GM12878 (cell line): ENCODE measurements at regions not wholly inside any gene's neighbourhood (a gene's known extent, or its start where the extent isn't known, plus 50 kb on each side); places are given as distances from the start of the nearest gene placed in this dataset.

Experiments
- ATAC-seq: fragments of 200-7000 bp; cut with Tn5 transposase; 3 replicates; pipeline ENCODE4 v1.9.1; 2020; ENCODE audit warnings: mild to moderate bottlenecking, moderate library complexity
- BruUV-seq: library from RNA; stranded (reverse); fragments of 400-500 nt; replicated peaks from 2 replicates; lab custom pipeline; 2021; lab: Mats Ljungman, UMichigan
- CTCF ChIA-PET: fragments of 300-600 bp; sonication (Branson Sonifier 250); formaldehyde crosslinking; extraction: SDS; loops from one replicate; lab custom pipeline; 2021; ENCODE audit warnings: inconsistent platforms; lab: Yijun Ruan, JAX
- POLR2A ChIA-PET: fragments of 350-600 bp; formaldehyde crosslinking; extraction: SDS; loops from one replicate; lab custom pipeline; 2021; ENCODE audit warnings: inconsistent platforms; lab: Charles Lee
- RAD21 ChIA-PET: fragments of 300-600 bp; sonication (Branson Sonifier 250); formaldehyde crosslinking; loops from one replicate; lab custom pipeline; 2023; ENCODE audit warnings: antibody characterized with exemption; ENCODE audit not compliant: unreplicated experiment; lab: Charles Lee
- SMC1A ChIA-PET: fragments of 300-600 bp; sonication (Branson Sonifier 250); formaldehyde crosslinking; loops from one replicate; lab custom pipeline; 2023; ENCODE audit not compliant: unreplicated experiment, uncharacterized antibody; lab: Charles Lee
- DNase-seq: peaks from one replicate; pipeline ENCODE4 v3.0.0-alpha.2; 2011; ENCODE audit warnings: low read depth, low spot score
- FAIRE-seq: peaks from 3 replicates; lab custom pipeline; 2011; peaks lifted over from hg19 to GRCh38; lab: Jason Lieb, UNC
- H2AFZ ChIP-seq: 2 replicates; pipeline ENCODE4 v1.6.0; 2011; ENCODE audit warnings: low read depth, low read length, control low read depth; ENCODE audit not compliant: control insufficient read depth
- H3K27ac ChIP-seq: 2 replicates; pipeline ENCODE4 v1.5.1; 2011; ENCODE audit warnings: control low read depth; ENCODE audit not compliant: control insufficient read depth, insufficient read depth
- H3K27me3 ChIP-seq, 2 experiments: replicated peaks in 1 of 2; 2 replicates each; pipeline versions ENCODE4 v1.6.0 to v1.6.1; 2011; ENCODE audit warnings: low read length in 1 of 2; ENCODE audit not compliant: control insufficient read depth in 2 of 2, insufficient read depth in 2 of 2
- H3K36me3 ChIP-seq, 2 experiments: 2 replicates each; pipeline ENCODE4 v1.5.1; 2011; ENCODE audit warnings: low read length in 1 of 2; ENCODE audit not compliant: control insufficient read depth in 2 of 2, insufficient read depth in 2 of 2
- H3K4me1 ChIP-seq: 2 replicates; pipeline ENCODE4 v1.6.1; 2011; ENCODE audit warnings: mild to moderate bottlenecking, low read length, moderate library complexity, mixed read lengths; ENCODE audit not compliant: control insufficient read depth, insufficient read depth
- H3K4me2 ChIP-seq: 2 replicates; pipeline ENCODE4 v1.6.0; 2011; ENCODE audit warnings: control low read depth; ENCODE audit not compliant: control insufficient read depth, insufficient read depth
- H3K4me3 ChIP-seq: fragments of 200-600 bp; sonication (generic); 2 replicates; pipeline ENCODE4 v1.5.1; 2016
- H3K79me2 ChIP-seq: 2 replicates; pipeline ENCODE4 v1.6.0; 2011; ENCODE audit warnings: low read length; ENCODE audit not compliant: control insufficient read depth, insufficient read depth
- H3K9ac ChIP-seq: 2 replicates; pipeline ENCODE4 v1.8.0; 2011; ENCODE audit warnings: low read length, control low read depth, mixed read lengths; ENCODE audit not compliant: control insufficient read depth, insufficient read depth
- H3K9me3 ChIP-seq: replicated peaks from 3 replicates; pipeline ENCODE4 v1.5.1; 2011; ENCODE audit warnings: mild to moderate bottlenecking, low read length; ENCODE audit not compliant: control insufficient read depth, insufficient read depth
- H4K20me1 ChIP-seq: 2 replicates; pipeline ENCODE4 v1.6.0; 2011; ENCODE audit not compliant: control insufficient read depth, insufficient read depth
- CHD1 ChIP-seq: IDR thresholded peaks from 2 replicates; pipeline ENCODE4 v1.6.1; 2012; ENCODE audit warnings: low read depth, low read length, improper control_type of control experiment
- IRF4 ChIP-seq: IDR thresholded peaks from 2 replicates; pipeline ENCODE4 v1.6.1; 2011; ENCODE audit warnings: low read depth, low read length
- MEF2A ChIP-seq: IDR thresholded peaks from 2 replicates; pipeline ENCODE4 v1.6.1; 2011; ENCODE audit warnings: low read depth, mild to moderate bottlenecking, low read length, moderate library complexity; ENCODE audit not compliant: insufficient read depth
- MTA3 ChIP-seq: IDR thresholded peaks from 2 replicates; pipeline ENCODE4 v1.6.1; 2012; ENCODE audit warnings: low read length, inconsistent platforms, borderline replicate concordance
- NFXL1 ChIP-seq: fragments of 450-650 bp; IDR thresholded peaks from 2 replicates; pipeline ENCODE4 v1.6.1; 2017; ENCODE audit warnings: antibody characterized with exemption, mild to moderate bottlenecking, borderline replicate concordance
- SMC3 ChIP-seq: IDR thresholded peaks from 2 replicates; pipeline ENCODE4 v1.6.1; 2011; ENCODE audit warnings: low read length, improper control_type of control experiment, borderline replicate concordance
- SUZ12 ChIP-seq: fragments of 200-600 bp; sonication (generic); IDR thresholded peaks from one replicate; pipeline ENCODE4 v1.6.1; 2018; ENCODE audit warnings: antibody characterized with exemption, mild to moderate bottlenecking; ENCODE audit not compliant: unreplicated experiment
- TARDBP ChIP-seq: IDR thresholded peaks from 2 replicates; pipeline ENCODE4 v1.6.1; 2016; ENCODE audit warnings: borderline replicate concordance
- ZNF384 ChIP-seq: IDR thresholded peaks from 2 replicates; pipeline ENCODE4 v1.6.1; 2012; ENCODE audit warnings: low read depth, mild to moderate bottlenecking, low read length, improper control_type of control experiment, borderline replicate concordance
- WGBS: methylation state at CpG from one replicate; pipeline ENCODE4 v1.1.6; 2016; ENCODE audit warnings: low lambda C conversion rate; ENCODE audit not compliant: insufficient replicate concordance, insufficient coverage; ENCODE audit errors: missing lambda C conversion rate; 5-methylcytosine and 5-hydroxymethylcytosine counted together
- in situ Hi-C: fragments of 300-500 bp; cut with MboI; formaldehyde crosslinking; loops from 9 replicates; pipeline ENCODE4 v1.14.3; 2018; ENCODE audit warnings: mixed read lengths
- intact Hi-C: fragments of 100-400 bp; cut with micrococcal nuclease; formaldehyde crosslinking; loops from one replicate; pipeline ENCODE4 v1.14.2; 2022; ENCODE audit not compliant: unreplicated experiment
- TF ChIP-seq, protein P1 (sequence below): fragments of 450-650 bp; IDR thresholded peaks from 2 replicates; pipeline ENCODE4 v1.6.1; 2016; ENCODE audit warnings: mild to moderate bottlenecking, moderate library complexity, borderline replicate concordance
- TF ChIP-seq, protein P2 (sequence below): IDR thresholded peaks from 2 replicates; pipeline ENCODE4 v1.6.1; 2012; ENCODE audit warnings: low read depth, low read length, improper control_type of control experiment
- TF ChIP-seq, protein P3 (sequence below), 3 experiments: IDR thresholded peaks in 2 of 3; conservative IDR thresholded peaks in 1 of 3; 2 replicates each; pipeline ENCODE4 v1.5.1; 2011; ENCODE audit warnings: low read depth in 3 of 3, low read length in 3 of 3, mild to moderate bottlenecking in 3 of 3, control low read depth in 2 of 3, moderate library complexity in 2 of 3, inconsistent platforms in 1 of 3, mixed read lengths in 1 of 3; ENCODE audit not compliant: control insufficient read depth in 2 of 3, insufficient read depth in 1 of 3; ENCODE audit errors: extremely low read depth in 1 of 3
- TF ChIP-seq, protein P4 (sequence below): fragments of 450-650 bp; IDR thresholded peaks from 2 replicates; pipeline ENCODE4 v1.6.1; 2017; ENCODE audit warnings: low read depth, mild to moderate bottlenecking, moderate library complexity

DNA sequence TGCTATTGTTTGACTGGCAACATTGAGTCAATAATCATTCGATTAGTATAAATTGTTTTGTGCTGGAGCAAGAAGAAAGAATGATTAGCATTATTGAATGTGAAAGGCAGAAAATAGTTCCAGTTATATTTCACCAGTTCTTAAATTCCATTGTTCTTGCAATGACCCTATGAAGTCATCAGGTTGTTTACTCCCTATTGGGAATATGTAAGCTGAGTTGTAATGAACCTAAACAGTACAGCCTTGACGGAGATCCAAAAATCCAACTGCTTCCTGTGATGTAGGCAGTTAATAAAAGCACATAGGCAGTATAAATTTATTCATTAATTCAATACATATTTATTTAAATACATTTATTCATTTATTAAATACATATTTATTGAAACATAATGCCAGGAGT is 947.5 kb downstream of the PCDH7 start (continued):
- TF ChIP-seq, protein P1, sequence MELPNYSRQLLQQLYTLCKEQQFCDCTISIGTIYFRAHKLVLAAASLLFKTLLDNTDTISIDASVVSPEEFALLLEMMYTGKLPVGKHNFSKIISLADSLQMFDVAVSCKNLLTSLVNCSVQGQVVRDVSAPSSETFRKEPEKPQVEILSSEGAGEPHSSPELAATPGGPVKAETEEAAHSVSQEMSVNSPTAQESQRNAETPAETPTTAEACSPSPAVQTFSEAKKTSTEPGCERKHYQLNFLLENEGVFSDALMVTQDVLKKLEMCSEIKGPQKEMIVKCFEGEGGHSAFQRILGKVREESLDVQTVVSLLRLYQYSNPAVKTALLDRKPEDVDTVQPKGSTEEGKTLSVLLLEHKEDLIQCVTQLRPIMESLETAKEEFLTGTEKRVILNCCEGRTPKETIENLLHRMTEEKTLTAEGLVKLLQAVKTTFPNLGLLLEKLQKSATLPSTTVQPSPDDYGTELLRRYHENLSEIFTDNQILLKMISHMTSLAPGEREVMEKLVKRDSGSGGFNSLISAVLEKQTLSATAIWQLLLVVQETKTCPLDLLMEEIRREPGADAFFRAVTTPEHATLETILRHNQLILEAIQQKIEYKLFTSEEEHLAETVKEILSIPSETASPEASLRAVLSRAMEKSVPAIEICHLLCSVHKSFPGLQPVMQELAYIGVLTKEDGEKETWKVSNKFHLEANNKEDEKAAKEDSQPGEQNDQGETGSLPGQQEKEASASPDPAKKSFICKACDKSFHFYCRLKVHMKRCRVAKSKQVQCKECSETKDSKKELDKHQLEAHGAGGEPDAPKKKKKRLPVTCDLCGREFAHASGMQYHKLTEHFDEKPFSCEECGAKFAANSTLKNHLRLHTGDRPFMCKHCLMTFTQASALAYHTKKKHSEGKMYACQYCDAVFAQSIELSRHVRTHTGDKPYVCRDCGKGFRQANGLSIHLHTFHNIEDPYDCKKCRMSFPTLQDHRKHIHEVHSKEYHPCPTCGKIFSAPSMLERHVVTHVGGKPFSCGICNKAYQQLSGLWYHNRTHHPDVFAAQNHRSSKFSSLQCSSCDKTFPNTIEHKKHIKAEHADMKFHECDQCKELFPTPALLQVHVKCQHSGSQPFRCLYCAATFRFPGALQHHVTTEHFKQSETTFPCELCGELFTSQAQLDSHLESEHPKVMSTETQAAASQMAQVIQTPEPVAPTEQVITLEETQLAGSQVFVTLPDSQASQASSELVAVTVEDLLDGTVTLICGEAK = no peak
- TF ChIP-seq, protein P2, sequence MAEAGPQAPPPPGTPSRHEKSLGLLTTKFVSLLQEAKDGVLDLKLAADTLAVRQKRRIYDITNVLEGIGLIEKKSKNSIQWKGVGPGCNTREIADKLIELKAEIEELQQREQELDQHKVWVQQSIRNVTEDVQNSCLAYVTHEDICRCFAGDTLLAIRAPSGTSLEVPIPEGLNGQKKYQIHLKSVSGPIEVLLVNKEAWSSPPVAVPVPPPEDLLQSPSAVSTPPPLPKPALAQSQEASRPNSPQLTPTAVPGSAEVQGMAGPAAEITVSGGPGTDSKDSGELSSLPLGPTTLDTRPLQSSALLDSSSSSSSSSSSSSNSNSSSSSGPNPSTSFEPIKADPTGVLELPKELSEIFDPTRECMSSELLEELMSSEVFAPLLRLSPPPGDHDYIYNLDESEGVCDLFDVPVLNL = no peak
- no peak for TF ChIP-seq TARDBP
- TF ChIP-seq, all 136 proteins: peak for 0

DNA sequence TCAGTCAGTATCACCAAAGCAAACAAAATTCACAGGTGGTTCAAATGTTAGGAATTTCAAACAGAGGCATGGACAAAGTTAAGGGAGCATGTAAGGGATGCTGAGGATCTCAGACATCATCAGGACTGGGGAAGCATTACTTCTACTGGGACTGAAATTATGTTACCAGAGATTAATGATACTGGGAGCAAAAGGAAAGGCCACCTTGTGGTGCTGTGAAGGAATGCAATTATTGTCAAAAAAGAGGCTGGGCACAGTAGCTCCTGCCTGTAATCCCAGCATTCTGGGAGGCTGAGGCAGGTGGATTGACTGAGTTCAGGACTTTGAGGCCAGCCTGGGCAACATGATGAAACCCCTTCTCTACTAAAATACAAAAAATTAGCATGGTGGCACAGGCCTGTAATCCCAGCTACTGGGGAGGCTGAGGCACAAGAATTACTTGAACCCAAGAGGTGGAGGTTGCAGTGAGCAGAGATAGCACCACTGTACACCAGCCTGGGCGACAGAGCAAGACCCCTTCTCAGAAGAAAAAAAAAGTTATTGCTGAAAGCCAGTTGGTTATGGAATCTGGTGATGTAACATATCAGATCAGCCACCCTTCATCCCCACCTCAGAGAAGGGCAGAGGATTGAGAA is 954.3 kb downstream of the PCDH7 start:
- no peak overlapping the region for H2AFZ ChIP-seq
- H3K36me3 ChIP-seq = no peaks in the 10 kb centered on the region
- CTCF ChIA-PET = interaction anchor here (1.0 to 1.8 kb wide), 6 partner anchors 10 to 628 kb away, joined by 3 to 8 read pairs (median 4); no protein-coding TSS in a partner anchor
- in situ Hi-C loops (loop anchor here (25.0 kb wide), 1 partner anchor 962 kb away; the partner anchor contains the start of gene PCDH7), intact Hi-C loops (loop anchor here (2.0 to 5.0 kb wide), 3 partner anchors 304 to 962 kb away; no protein-coding TSS in a partner anchor)
- SMC1A ChIA-PET = interaction anchor here (1.2 kb wide), 1 partner anchor 629 kb away, joined by 3 read pairs; no protein-coding TSS in a partner anchor
- H3K4me1 ChIP-seq = no peaks in the 10 kb centered on the region
- no peak overlapping the region for H3K4me3 ChIP-seq
- RAD21 ChIA-PET = interaction anchor here (1.0 kb wide), 1 partner anchor 192 kb away, joined by 3 read pairs; no protein-coding TSS in a partner anchor
- H4K20me1 ChIP-seq = no peaks in the 10 kb centered on the region
- H3K79me2 ChIP-seq = no peaks in the 10 kb centered on the region
- no peaks in the 10 kb centered on the region for H3K27me3 ChIP-seq
- H3K27ac ChIP-seq = no peak overlapping the region
- H3K9me3 ChIP-seq = no peaks in the 10 kb centered on the region
- POLR2A ChIA-PET = no interaction called here
- FAIRE-seq = no peak
- H3K4me2 ChIP-seq = no peak overlapping the region
- 0% methylated on average over 1 of the region's 1 CpG for WGBS
- H3K9ac ChIP-seq = no peak overlapping the region
- BruUV-seq = no TSS peak
- no peak for DNase-seq
- peak; percentile 81 for ATAC-seq
- TF ChIP-seq SUZ12 (no peak), MEF2A (no peak), NFXL1 (no peak), SMC3 (peak; percentile 34; the same call in 1 of the 2 replicates), MTA3 (no peak), ZNF384 (no peak), IRF4 (no peak), CHD1 (no peak)
- TF ChIP-seq, protein P3, sequence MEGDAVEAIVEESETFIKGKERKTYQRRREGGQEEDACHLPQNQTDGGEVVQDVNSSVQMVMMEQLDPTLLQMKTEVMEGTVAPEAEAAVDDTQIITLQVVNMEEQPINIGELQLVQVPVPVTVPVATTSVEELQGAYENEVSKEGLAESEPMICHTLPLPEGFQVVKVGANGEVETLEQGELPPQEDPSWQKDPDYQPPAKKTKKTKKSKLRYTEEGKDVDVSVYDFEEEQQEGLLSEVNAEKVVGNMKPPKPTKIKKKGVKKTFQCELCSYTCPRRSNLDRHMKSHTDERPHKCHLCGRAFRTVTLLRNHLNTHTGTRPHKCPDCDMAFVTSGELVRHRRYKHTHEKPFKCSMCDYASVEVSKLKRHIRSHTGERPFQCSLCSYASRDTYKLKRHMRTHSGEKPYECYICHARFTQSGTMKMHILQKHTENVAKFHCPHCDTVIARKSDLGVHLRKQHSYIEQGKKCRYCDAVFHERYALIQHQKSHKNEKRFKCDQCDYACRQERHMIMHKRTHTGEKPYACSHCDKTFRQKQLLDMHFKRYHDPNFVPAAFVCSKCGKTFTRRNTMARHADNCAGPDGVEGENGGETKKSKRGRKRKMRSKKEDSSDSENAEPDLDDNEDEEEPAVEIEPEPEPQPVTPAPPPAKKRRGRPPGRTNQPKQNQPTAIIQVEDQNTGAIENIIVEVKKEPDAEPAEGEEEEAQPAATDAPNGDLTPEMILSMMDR (IDR thresholded peaks at IDR 0.05 in 2 of 3, conservative IDR thresholded peaks at IDR 0.05 in 1 of 3; ENCODE audit: control insufficient read depth in 2 of 3, extremely low read depth in 1 of 3, insufficient read depth in 1 of 3, low read depth in 3 of 3, low read length in 3 of 3) = peak; percentile 32 to 43 (median 33); a peak in 3 of 6 replicates
- TF ChIP-seq, protein P4, sequence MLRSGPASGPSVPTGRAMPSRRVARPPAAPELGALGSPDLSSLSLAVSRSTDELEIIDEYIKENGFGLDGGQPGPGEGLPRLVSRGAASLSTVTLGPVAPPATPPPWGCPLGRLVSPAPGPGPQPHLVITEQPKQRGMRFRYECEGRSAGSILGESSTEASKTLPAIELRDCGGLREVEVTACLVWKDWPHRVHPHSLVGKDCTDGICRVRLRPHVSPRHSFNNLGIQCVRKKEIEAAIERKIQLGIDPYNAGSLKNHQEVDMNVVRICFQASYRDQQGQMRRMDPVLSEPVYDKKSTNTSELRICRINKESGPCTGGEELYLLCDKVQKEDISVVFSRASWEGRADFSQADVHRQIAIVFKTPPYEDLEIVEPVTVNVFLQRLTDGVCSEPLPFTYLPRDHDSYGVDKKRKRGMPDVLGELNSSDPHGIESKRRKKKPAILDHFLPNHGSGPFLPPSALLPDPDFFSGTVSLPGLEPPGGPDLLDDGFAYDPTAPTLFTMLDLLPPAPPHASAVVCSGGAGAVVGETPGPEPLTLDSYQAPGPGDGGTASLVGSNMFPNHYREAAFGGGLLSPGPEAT = no peak
